Activated CD4-positive, alpha-beta T cell treated with anti-CD3 and anti-CD28 coated beads, Interleukin-2, amount 50 U/mL, for 16 hours (primary cell): ENCODE measurements at regions not wholly inside any gene's neighbourhood (a gene's known extent, or its start where the extent isn't known, plus 50 kb on each side); places are given as distances from the start of the nearest gene placed in this dataset.

ENCODE experiments used
- DNase-seq: peaks from one replicate; pipeline ENCODE4 v3.0.0-alpha.2; 2020

DNA sequence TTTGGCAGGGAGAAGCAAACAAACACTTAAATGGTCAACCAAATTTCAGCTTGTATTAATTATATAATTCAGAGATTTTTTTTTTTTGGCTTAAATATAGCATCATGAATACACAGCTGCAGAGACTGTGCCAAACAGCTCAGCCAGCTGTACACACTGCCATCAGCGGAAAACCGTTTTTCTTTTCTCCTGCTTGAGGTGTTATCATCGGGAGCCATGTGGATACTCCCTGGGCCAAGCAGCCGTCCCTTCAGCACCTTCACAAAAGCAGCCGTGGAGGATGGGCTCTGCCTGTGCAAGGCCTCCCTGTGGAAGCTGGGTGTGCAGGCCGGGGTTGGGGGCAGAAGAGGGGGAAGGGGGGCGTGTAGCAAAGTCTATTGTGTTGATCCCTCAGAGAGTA lies 85.0 kb downstream of the NUF2 start:
- no peak for DNase-seq

- no peak for DNase-seq
Observed at GRCh38 chr1:163408262-163408661, 86.5 kb downstream of the NUF2 start.

DNA sequence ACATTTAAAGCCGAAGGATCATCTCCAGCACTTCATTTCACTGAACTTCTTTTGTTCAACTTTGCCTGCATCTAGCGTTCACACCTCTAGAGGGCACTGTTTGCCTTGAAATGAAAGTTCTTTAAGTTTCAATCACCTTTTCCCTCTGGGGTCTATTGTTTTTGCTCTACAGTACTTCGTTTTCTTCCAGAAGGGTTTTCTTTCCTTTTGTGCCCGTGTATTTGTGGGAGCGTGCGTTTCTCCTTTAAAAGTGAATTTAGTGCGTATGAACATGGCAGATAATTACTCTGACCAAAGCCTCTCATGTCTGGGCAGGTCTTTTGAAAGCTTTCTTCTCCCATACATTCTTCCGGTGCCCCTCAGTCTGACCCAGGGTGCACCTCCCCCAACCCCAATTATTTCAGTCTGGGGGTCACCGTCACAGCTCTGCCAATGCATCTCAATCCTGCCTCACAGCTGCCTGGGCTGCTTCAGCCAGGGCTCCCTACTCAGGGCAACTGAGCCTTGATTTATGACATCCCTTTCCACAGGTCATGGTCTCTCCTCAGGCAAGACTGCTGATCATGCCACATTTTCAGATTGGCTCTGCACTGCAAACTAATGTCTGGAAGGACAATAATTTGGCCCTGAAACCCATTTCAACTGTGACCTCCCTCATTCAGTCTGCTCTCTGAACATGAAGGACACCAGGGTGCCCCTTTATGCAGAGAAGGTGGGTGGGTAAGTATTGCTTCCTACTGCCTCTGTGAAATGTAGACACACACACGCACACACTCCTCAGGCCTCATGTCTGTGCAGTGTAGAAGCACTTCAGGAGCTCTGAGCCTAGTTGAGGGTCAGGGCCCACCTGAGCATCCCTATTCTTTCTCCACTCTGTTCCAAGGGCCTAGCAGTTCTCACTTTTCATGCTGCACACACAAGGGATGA lies 88.6 kb downstream of the NUF2 start:
- DNase-seq = peak; percentile 42

GRCh38 chr1:163412221-163412620 lies 90.5 kb downstream of the NUF2 start:
- no peak for DNase-seq

GRCh38 chr1:163414778-163415177 lies 93.0 kb downstream of the NUF2 start:
- DNase-seq = no peak

GRCh38 chr1:163421701-163422100 lies 99.9 kb downstream of the NUF2 start:
- no peak for DNase-seq

DNA sequence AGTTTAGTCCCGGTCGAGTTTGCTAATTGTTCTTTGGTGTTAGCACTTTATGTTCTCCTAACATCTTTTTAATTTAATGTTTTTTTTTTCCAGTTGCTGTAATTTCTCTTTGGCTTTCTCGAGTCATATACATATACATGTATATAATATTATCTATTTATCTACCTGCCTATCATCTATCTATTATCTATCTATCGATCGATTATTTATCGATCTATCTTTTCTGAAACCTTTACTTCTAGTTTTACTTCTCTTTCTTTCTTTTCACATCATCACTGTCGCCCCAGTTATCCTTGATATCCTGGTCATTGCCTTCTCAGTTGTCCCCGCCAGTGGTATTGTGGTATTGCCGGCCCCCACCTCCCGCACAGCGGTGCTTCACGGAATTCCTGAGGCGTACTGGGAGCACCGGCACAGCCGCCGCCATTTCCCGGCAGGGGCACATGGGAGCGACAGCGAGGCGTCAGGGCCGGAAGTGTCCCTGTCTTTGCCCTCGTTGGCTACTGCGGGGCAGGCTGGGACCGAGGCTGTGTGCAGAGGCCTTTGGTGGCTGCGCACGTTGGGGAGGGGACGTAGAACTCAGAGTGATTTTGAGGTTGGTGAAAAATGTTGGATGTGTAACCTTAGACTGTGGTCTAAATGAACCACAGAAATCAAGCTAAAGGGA lies 101.1 kb downstream of the NUF2 start:
- no peak for DNase-seq

DNA sequence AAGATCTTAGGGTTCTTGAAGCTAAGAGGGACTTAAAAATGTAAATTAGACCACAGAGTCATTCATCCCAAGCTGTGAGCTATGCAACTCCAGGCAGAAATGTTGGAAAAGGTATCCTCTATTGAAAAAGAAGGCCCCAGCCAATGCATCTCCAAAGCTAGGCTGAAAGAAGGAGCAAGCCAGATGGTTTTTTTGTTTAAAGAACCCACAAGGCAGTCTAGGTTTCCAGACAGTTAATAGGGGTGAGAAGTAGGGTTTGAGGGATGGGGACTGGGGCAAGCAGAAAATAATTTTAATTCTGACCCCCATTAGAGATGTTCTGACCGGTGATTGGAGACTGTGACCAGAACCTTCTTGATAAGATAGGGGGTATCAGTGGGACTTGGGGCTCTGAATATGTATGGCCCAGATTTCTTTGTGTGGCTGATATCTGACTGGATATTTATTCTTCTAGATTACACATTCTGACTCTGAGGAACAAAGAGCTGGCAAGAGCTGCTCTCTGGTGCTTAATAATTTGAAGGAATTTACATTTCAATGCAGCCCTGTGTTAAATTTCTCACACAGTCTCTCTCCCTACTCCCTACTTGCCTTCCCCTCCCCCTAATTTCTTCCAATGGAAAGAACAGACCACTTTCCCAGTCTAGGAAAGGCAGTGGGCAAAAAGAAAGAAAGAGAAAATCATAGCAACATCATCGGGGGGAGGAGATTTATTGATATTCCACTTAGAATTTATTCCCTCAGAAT lies 104.9 kb downstream of the NUF2 start:
- no peak for DNase-seq

- DNase-seq = no peak
Observed at GRCh38 chr1:163427279-163427678, 105.5 kb downstream of the NUF2 start.

- DNase-seq = no peak
Observed at GRCh38 chr1:163436140-163436812, 114.5 kb downstream of the NUF2 start.

DNA sequence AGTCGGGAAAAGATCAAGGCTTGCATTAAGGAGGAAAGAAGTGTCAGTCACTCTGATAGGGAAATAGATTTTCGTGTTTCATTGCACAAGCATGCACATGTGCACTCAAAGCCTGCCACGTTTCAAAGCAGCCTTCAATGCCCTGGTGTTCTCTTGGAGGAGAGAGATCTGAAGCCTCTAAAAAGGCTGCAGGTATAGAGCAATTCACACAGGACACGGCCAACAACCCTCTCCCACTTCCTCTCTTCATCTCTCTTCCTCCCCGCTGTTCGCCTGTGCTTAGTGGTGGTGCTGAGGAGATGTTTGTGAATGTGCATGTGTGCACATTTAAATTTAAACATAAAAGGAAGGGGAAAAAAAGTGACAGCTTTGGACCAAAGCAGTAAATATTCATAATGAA lies 117.7 kb downstream of the NUF2 start:
- DNase-seq = no peak

- DNase-seq = no peak
Observed at GRCh38 chr1:163440090-163440489, 118.3 kb downstream of the NUF2 start.

GRCh38 chr1:163442231-163442879 lies 120.6 kb downstream of the NUF2 start:
- no peak for DNase-seq

DNA sequence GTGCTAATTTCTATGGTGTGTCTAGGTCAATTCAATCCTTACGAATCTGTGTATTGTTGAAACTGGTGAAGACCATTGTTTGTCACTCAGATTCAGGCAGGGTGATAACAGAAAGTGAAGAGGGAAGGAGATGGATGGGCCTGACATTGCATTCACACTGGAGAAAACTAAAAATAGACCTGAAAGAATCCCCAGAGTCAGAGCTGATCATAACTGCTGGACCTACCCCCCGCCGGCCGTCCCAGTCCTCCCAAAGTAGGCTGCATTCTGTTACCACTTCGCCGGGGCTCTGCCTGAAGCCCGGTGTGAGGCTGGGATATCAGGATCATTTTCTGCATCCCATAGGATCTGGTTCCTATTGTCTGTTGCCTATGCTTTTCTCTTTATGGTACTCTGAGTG lies 121.1 kb downstream of the NUF2 start:
- DNase-seq = no peak

GRCh38 chr1:163443863-163444262 lies 122.1 kb downstream of the NUF2 start:
- DNase-seq = no peak

GRCh38 chr1:163444665-163445064 lies 122.9 kb downstream of the NUF2 start:
- DNase-seq = no peak

GRCh38 chr1:163450986-163451385 lies 129.2 kb downstream of the NUF2 start:
- DNase-seq = no peak

DNA sequence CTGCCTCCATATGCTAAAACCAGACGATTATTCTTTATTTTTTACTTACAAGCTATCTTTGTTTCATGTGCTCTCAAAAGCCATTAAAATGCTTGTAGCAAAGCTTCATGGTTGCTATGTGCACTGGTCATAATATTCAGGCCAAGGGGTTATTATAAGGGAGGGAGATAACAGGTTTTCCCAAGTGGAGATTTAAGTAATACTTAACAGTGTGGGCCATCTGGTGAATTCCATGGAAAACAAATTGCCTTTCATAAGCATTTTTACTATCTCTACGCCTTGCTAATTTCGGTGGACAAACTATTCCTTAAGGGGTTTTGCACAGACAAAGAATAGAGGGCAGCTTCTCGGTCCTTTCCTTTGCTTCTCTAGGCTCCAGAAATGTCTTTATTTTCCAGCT lies 137.8 kb downstream of the NUF2 start:
- DNase-seq = no peak

DNA sequence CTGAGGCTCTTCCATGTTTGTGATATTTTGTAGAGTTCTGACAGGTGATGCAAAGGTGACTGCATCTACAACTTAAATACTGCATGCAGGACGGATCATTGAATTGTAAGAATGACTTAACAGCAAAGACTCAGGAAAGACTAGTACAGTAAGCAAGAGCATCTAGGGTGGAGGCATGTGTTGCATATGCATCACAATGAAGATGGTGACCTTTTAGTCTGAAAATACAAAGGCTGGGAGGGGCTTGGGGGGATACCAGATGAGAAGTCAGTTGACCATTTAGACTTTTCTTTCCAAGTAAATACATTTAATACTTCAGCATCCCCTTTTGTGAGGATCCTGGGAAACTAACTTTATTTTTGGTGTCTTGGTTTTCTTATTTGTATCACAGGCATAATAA lies 145.5 kb downstream of the NUF2 start:
- DNase-seq = no peak

- no peak for DNase-seq
Observed at GRCh38 chr1:163471779-163472650, 150.3 kb downstream of the NUF2 start.

GRCh38 chr1:163472651-163473248 lies 151.0 kb downstream of the NUF2 start:
- DNase-seq = no peak
